ENCODE measurements at regions not wholly inside any gene's neighbourhood (a gene's known extent, or its start where the extent isn't known, plus 50 kb on each side); places are given as distances from the start of the nearest gene placed in this dataset.

- Histone ChIP-seq H3K79me2 (ENCODE audit: insufficient read depth, low read length) (no peaks in the 10 kb centered on the region), H3K4me1 (ENCODE audit: insufficient read depth, low read length) (peaks cover 20% of the 10 kb centered on the region), H3K27me3 (ENCODE audit: insufficient read depth, low read length) (no peaks in the 10 kb centered on the region), H3K27ac (ENCODE audit: low read depth, low read length) (no peak overlapping the region), H3K36me3 (ENCODE audit: insufficient read depth, low read length) (no peaks in the 10 kb centered on the region), H3K4me3 (ENCODE audit: insufficient read depth, low read length) (no peak overlapping the region), H2AFZ (ENCODE audit: low read length) (no peak overlapping the region), H4K20me1 (ENCODE audit: insufficient read depth, low read length) (no peaks in the 10 kb centered on the region), H3K4me2 (ENCODE audit: insufficient read depth, low read length) (no peak overlapping the region), H3K9me3 (ENCODE audit: low read depth, low read length) (no peaks in the 10 kb centered on the region)
- no peak for DNase-seq (ENCODE audit: insufficient read length, low spot score, missing footprints)
- TF ChIP-seq, protein P1, sequence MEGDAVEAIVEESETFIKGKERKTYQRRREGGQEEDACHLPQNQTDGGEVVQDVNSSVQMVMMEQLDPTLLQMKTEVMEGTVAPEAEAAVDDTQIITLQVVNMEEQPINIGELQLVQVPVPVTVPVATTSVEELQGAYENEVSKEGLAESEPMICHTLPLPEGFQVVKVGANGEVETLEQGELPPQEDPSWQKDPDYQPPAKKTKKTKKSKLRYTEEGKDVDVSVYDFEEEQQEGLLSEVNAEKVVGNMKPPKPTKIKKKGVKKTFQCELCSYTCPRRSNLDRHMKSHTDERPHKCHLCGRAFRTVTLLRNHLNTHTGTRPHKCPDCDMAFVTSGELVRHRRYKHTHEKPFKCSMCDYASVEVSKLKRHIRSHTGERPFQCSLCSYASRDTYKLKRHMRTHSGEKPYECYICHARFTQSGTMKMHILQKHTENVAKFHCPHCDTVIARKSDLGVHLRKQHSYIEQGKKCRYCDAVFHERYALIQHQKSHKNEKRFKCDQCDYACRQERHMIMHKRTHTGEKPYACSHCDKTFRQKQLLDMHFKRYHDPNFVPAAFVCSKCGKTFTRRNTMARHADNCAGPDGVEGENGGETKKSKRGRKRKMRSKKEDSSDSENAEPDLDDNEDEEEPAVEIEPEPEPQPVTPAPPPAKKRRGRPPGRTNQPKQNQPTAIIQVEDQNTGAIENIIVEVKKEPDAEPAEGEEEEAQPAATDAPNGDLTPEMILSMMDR (IDR thresholded peaks at IDR 0.05; ENCODE audit: extremely low read depth, low read depth, low read length), result no peak
Observed at GRCh38 chr2:150136401-150136800, 351.1 kb downstream of the RND3 start.

DNA sequence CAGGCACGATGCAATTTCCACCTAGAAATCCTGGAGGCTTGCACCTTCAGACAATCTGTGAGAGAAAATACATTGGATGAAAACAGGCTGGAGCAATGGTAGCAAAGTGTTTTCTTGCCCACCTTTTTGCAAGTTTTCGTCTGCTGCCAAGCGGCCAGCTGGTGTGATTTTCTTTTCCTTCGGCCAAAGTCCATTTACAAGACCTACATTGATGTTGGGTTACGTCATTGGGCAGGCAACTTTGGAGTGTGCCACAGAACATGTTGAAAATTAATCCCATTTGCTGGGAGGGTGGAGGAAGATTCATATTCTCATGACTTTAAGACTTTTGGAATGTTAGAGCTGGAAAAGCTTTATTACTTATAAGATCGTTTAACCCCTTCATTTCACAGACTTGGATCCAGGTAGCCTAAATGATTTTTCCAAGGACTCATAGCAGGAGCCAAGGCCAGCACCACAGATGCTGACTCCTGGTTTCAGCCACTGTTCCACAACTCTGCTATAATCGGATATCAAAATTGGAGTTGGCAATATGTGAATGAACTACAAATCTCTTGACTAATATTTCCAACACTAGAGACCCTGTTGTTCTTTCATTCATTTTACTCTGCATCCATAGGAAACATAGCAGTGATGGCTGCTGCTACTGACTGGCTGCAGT lies 352.1 kb downstream of the RND3 start:
- no peak overlapping the region for H3K4me2 ChIP-seq (ENCODE audit: insufficient read depth, low read length)
- H3K36me3 ChIP-seq (ENCODE audit: insufficient read depth, low read length), result no peaks in the 10 kb centered on the region
- H3K27ac ChIP-seq (ENCODE audit: low read depth, low read length), result no peak overlapping the region

DNA sequence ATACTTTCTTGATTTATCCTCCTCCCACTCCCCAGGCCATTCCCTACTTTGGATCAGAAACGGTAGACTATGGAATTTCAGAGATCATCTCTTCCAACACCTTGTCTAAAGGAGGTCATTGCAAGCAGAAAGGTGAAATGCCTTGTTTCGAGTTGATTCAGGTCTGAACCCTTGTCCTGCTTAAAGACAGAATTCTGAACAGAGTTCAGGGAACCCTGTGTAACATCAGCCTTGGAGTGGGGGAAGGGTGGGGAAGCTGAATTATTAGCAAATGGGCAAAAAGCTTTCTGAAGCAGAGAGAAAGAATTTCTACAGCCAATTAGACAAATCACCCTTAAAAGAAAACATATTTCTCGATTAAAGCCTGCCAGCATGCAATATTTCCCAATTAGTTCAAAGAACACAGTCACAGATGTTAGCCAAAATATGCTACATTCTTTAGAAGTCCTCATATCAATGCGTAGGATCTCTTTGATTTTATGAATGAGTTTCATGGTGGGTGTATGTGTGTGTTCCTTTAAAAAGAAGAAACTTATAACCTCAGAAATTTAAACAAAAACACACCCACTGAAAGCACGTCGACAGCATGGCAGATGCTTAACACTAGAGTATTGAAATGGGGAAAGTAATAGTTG lies 353.1 kb downstream of the RND3 start:
- H4K20me1 ChIP-seq (ENCODE audit: insufficient read depth, low read length), result no peaks in the 10 kb centered on the region
- H2AFZ ChIP-seq (ENCODE audit: low read length), result no peak overlapping the region
- DNase-seq (ENCODE audit: insufficient read length, low spot score, missing footprints), result no peak
- no peaks in the 10 kb centered on the region for H3K9me3 ChIP-seq (ENCODE audit: low read depth, low read length)
- no peaks in the 10 kb centered on the region for H3K79me2 ChIP-seq (ENCODE audit: insufficient read depth, low read length)
- no peaks in the 10 kb centered on the region for H3K36me3 ChIP-seq (ENCODE audit: insufficient read depth, low read length)
- no peak overlapping the region for H3K4me3 ChIP-seq (ENCODE audit: insufficient read depth, low read length)
- H3K27ac ChIP-seq (ENCODE audit: low read depth, low read length), result peak overlapping the region; percentile 19
- H3K27me3 ChIP-seq (ENCODE audit: insufficient read depth, low read length), result no peaks in the 10 kb centered on the region
- peaks cover 13% of the 10 kb centered on the region for H3K4me1 ChIP-seq (ENCODE audit: insufficient read depth, low read length)
- H3K4me2 ChIP-seq (ENCODE audit: insufficient read depth, low read length), result no peak overlapping the region
- TF ChIP-seq, protein P1 (IDR thresholded peaks at IDR 0.05; ENCODE audit: extremely low read depth, low read depth, low read length), result no peak

More for the DNA sequence above, 352.1 kb downstream of the RND3 start:
- Histone ChIP-seq H3K9me3 (ENCODE audit: low read depth, low read length) (no peaks in the 10 kb centered on the region), H3K4me3 (ENCODE audit: insufficient read depth, low read length) (no peak overlapping the region), H3K27me3 (ENCODE audit: insufficient read depth, low read length) (no peaks in the 10 kb centered on the region), H2AFZ (ENCODE audit: low read length) (no peak overlapping the region), H3K79me2 (ENCODE audit: insufficient read depth, low read length) (no peaks in the 10 kb centered on the region), H3K4me1 (ENCODE audit: insufficient read depth, low read length) (peaks cover 13% of the 10 kb centered on the region), H4K20me1 (ENCODE audit: insufficient read depth, low read length) (no peaks in the 10 kb centered on the region)
- DNase-seq (ENCODE audit: insufficient read length, low spot score, missing footprints), result no peak
- TF ChIP-seq, protein P1 (IDR thresholded peaks at IDR 0.05; ENCODE audit: extremely low read depth, low read depth, low read length), result no peak

DNA sequence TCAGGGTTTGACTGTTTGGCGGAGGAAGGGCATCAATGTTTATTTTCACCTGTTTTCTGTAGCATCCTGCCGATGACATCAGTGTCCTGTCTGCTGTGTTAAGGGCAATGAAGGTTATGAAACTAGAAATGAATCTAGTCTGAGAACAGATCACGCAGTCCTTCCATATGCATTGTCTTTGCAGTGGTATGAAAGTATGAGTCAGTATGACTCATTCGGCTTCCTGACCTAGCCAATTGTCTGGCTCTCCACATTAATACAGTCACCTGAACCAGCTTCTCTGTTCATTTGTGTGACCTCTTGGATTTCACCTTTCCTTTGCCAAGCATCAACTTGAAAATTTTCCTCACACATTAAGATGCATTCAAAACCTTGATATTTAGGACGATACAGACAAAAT lies 353.8 kb downstream of the RND3 start:
- H3K9me3 ChIP-seq (ENCODE audit: low read depth, low read length), result no peaks in the 10 kb centered on the region
- peaks cover 13% of the 10 kb centered on the region for H3K4me1 ChIP-seq (ENCODE audit: insufficient read depth, low read length)
- no peaks in the 10 kb centered on the region for H4K20me1 ChIP-seq (ENCODE audit: insufficient read depth, low read length)
- H2AFZ ChIP-seq (ENCODE audit: low read length), result no peak overlapping the region
- TF ChIP-seq, protein P1 (IDR thresholded peaks at IDR 0.05; ENCODE audit: extremely low read depth, low read depth, low read length), result no peak
- no peaks in the 10 kb centered on the region for H3K27me3 ChIP-seq (ENCODE audit: insufficient read depth, low read length)
- H3K4me2 ChIP-seq (ENCODE audit: insufficient read depth, low read length), result peak overlapping the region; percentile 46
- H3K79me2 ChIP-seq (ENCODE audit: insufficient read depth, low read length), result no peaks in the 10 kb centered on the region
- no peak overlapping the region for H3K4me3 ChIP-seq (ENCODE audit: insufficient read depth, low read length)
- peak; percentile 32 for DNase-seq (ENCODE audit: insufficient read length, low spot score, missing footprints)
- no peaks in the 10 kb centered on the region for H3K36me3 ChIP-seq (ENCODE audit: insufficient read depth, low read length)
- peak overlapping the region; percentile 8 for H3K27ac ChIP-seq (ENCODE audit: low read depth, low read length)

All from osteoblast (primary cell).